Renal cortex interstitium (tissue), 11 donors: ENCODE measurements at regions not wholly inside any gene's neighbourhood (a gene's known extent, or its start where the extent isn't known, plus 50 kb on each side); places are given as distances from the start of the nearest gene placed in this dataset.
"Not testable (repeated sequence)": the region's sequence is repeated elsewhere in the genome, so short reads cannot be mapped to it uniquely, and the experiment has no call there.

Experiments used
- DNase-seq, 11 donors: peaks; one replicate each; pipeline ENCODE4 v3.0.0-alpha.2; 2013; ENCODE audit warnings: low read depth in 9 of 11, low spot score in 4 of 11; ENCODE audit errors: extremely low read depth in 1 of 11

DNA sequence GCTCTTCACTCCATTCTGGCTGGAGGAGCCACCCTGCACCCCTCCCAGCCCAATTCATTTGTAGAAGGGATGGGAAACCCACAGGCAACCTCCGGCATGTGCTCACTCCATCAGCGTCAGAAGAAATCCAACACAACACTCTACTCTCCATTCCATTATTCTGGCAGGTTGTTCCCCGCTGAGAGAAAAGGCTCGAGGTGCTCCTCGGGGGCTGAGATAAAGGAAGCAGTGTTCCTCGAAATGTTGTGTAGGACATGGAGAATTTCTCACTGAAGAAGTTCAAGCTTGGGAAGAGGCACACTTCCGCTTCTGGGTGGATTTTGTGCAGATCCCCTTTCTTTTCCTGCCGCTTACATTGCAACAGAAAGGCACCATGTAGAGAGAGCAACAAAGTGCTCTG, 355.0 kb upstream of the CFAP20DC start:
- DNase-seq: no peak

DNA sequence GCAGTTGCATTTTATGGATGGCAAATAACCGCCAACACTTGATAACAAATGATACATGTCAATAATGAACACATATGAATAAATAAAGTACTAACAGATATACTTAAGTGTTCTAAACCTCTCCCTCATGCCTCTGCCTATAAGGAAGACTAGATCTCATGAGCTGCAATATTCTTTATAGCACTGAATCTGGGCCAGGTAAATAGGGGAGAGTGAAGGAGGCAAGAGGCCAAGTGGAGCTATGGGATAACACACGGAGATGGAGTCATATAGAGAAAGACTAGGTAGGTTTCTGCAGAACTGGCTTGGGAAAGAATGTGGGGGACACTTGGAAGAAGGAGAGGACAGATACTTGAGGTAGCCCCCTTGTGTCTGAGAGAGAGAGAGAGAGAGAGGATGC, 354.2 kb upstream of the CFAP20DC start:
- DNase-seq: no peak

DNA sequence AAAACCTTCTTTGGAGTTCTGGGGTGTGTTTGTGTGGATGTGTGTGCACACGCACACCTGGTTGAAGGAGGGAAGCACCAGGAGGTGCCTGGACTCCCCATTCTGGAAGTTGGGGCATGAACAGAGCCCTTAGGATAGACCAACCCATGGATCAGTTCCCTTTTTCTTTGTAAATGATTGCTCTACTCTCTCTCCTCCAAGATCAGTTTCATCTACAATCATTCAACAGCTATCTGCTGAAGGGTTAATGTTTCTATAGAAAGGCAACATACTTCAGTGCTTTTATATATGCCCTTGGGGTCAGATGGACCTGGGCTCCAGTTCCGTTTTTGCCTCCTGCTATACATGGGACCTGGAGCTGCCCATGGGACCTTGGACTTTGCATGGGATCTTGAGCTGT, 352.1 kb upstream of the CFAP20DC start:
- DNase-seq: no peak

DNA sequence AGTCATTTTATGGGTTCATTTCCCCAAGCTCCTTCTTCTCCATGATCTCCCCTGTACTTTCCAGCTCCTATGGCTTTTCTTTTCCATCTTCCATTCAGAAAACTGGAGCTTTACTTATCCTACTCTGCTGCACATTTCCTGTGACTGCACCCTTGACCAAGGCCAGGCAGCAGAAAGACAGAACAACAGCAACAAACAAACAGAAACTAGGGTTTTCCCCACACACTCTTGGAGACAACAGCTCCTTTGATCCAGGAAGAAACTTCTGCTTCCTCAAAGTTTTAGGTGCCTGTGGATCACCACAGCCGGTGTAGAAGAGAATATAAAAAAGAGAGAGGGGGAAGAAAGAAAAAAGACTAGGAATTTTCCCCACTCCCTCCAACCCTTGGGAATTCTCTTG, 342.3 kb upstream of the CFAP20DC start:
- DNase-seq: no peak

DNA sequence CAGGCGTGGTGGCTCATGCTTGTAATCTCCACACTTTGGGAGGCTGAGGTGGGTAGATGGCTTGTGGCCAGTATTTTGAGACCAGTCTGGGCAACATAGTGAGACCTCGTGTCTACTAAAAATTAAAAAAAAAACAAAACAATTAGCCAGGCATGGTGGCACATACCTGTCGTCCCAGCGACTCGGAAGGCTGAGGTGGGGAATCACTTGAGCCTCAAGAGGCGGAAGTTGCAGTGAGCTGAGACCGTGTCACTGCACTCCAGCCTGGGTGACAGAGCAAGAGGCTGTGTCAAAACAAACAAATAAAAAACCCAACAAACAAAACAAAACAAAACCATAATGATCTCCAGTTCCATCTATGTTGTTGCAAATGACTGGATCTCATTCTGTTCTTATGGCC, 341.3 kb upstream of the CFAP20DC start:
- no peak for DNase-seq

DNA sequence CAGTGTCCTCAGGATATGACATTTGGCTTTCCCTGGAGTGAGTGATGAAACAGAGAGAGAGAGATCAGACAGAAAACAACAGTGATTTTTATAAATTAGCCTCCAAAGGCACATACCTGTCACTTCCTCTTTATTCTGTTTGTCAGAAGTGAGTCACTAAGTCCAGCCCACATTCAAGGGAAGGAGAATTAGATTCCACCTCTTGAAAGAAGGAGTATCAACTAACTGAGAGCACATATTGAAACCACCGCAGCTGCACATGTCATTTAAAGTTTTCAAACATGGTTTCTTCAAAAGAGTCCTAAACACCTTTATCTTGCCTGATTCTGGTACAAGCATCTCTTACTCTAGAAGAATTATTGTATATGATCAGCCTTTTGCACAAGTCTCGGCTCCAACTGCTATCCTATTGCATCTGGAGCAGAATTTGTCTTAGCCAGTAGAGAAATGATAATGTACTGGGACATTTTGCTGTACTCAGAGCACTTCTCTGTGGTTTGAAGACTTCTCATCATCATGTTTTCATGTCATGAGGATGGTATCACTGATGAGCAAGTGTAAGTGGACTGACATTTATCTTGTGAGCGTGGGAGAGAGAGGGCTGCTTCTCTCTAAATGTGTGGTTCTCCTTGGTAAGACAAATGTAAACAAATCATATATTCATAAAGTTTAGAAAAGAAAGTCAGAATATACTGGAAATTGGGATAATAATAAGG, 338.9 kb upstream of the CFAP20DC start:
- no peak for DNase-seq

DNA sequence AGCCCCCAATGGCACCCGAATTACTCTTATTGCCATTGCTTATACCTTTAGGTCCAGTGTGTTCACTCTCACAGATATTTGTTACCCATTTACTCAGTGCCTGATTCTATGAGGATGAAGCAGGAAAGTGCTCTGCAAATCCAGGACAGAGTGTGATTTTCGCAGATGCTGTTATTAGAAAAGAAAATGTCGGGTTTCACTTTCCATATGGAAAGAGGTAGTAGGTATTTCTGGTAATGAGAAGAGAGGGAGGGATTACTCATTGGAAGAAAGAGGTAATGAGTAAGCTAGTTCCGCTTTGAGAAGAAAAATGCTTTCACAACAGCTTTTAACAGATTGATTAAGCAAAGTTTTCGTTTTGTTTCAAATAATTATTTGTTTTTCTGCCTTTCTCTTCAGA, 336.3 kb upstream of the CFAP20DC start:
- DNase-seq: no peak

DNA sequence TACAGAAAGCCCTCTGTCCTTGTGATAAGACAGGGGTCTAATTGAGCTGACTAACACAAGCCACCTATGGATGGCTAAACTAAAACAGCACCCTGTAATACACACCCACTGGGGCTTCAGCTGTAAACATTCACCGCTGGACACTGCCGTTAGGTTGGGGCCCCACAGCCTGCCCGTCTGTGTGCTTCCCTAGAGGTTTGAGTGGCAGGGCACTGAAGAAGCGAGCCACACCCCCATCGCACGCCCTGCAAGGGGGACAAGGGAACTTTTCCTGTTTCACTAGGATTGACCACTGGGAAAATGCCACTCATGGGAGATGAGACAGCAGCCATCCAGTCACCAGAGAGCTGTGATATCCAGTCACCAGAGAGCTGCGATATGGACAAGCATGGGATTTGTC, 335.7 kb upstream of the CFAP20DC start:
- no peak for DNase-seq

DNA sequence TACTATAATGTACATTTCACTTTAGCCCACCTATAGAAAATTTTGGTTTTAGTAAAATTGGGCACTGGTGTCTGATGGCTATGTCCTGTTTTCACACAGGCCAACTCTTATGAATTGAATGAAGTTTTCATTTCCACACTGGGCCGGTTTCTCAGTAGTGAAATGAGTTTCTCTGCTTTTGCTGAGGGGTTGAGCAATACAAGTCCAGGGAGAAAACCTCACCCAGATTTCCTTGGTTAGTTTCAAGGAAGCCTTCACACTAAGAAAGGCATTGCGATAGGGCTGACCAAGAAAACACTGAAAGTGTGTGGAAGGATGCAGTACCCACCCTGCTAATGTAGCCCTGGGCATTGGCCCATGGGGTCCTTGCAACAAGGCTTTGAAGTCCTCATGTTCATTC, 331.5 kb upstream of the CFAP20DC start:
- DNase-seq: no peak

DNA sequence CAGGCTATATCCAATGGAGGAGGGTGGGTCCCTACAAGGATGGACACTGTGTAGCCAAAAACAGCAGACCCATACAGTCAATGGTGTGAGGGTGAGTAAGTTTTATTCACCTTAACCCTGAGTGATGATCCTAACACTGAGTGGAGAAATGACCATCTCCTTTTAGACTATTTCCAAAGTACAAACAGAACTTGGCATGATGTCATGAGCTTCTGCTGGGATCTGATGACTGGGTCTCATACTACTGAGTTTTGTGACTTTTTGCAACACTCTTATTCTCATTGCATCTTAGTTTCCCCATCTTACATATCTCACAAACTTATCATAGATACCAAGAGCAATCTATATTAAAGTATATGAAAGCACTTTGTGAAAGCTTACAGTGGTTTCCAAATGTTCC, 330.3 kb upstream of the CFAP20DC start:
- DNase-seq: no peak

DNA sequence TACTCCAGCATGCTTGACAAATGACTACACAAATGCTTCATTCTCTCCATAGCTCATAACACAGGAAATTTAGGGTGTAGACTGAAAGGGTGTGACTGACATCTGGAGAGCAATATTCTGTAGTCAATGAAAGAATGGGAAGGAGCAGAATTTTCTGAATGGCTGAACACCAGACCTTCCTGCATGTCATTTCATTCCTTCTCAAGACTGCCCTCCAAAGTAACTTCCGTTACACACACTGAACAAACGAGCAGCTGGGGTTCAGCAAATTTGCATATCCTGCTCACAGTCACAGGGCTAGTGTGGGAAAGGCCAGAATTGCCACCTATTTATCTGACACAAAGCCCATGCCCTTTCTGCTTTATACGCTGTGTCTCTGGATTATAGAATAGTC, 325.0 kb upstream of the CFAP20DC start:
- DNase-seq: no peak

DNA sequence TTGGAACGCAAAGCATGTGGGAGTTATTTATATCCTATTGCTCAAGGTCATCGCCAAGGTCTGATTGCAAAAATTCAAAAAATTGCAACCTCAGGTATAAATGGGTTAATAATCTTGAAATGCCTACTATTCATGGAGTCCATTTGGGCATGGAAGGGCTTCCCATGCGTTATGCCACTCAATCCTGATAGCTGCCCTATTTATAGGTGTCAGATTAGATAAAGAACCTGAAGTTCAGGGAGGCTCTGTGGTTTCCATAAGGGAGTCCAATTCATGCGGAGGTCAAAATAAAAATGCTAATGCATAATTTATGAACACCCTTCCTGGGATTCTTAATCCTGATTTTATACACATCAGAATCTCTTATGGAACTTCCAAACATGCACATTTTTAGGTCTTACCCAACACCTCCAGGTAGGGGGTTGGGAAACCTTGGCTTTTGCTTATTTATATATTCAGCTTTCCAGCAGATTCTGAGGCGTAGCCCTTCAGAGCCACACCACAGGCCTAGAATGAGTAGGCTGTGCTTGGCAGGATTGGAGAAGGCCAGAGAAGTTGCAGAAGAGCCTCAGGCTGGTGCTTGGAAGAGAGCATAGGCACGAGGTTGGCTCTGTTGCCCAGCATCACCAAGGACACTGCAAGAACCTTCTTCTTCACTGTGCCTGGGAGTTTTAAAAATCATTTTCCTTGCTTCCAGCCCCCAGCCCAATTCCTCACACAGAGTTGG, 324.4 kb upstream of the CFAP20DC start:
- DNase-seq: no peak

DNA sequence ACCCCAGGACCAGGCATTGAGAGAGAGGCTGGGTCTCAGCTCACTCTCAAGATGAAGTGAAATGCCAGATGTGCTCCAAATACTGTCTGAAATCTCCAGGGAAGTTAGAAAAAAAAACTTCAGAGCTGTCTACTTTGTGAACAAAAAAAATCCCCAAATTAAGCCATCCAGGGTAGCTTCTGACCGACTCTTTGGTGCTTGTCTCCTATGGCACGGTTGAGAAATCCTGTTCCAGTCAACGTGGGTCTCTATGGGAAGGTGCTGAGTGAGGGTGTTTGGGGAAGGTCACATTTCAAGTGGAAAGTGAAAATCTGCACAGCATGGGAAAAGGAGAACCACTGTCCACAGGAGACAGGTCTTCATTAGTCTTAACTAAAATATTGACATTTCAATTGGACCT, 322.5 kb upstream of the CFAP20DC start:
- DNase-seq: no peak

DNA sequence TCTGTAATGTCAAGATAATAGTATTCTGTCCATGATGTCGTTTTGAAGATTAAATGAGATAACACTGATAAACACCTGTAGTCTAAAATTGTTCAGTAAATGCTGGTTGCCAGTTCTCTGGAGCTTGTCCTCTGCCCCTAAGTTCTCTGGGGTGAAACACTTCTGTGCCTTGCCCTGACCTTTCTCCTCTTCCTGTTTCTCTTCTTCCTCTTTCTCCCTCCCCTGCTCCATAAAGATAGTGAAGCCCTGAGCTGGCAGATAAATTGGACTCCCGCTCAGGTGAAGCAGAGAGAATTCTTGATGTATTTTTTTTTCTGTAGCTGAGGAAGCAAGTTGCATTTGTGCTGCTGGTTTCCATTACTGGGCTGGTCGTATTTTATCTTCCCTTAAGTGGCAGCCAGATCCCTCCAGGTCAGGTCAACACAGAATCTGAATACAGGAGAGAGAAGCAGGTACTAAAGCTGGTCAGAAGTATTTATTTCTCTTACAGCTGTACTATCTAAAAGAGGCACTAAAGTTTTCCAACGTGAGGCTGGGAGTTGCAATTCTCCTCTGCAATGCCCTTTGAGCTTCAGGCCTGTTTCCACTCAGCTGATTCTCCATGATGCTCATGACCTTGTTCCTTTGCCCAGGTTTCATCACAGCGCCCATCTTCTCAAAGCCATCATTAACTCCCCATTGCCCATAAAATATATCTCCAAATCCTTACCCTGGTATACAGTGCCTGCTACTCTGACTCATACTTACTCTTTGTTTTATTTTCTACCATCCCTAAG, 319.3 kb upstream of the CFAP20DC start:
- peak in 6 of 11 donors; percentile 2 to 26 (median 12) for DNase-seq

DNA sequence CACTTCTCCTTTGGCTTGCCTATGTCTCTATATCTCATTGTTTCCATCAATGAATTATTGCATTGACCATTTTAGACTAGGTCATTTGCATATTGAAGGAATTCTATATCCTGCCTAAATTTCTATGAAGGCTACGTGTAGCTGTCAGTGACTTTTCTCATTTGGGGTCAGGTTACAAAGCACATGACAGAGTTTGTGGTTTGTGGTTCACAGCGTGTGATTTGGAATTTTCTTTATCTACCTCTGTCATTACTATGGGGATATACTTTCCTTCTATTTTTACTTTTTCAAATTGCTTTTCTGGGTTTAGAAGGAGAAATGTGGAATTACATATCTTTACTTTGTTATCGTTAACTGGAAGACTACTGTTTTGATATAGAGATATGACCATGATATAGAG, 317.3 kb upstream of the CFAP20DC start:
- DNase-seq: no peak

DNA sequence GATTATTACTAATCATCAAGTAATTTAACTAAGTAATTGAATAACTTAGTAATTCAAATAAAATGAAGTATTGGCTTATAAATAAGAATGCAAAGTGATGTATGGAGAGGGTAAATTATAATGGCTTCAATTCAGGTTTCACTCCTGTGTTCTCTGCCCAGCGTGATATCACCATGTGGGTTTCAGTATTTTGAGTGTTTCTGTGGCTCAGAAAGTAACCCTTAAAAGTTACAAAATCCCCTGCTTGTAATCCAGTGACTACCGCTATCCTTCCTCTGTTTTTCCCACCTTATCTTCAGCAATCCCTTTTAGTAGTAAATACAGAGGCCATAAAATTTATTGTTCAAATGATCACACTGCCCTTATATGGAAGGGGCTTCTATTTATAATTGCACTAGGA, 316.4 kb upstream of the CFAP20DC start:
- no peak for DNase-seq

DNA sequence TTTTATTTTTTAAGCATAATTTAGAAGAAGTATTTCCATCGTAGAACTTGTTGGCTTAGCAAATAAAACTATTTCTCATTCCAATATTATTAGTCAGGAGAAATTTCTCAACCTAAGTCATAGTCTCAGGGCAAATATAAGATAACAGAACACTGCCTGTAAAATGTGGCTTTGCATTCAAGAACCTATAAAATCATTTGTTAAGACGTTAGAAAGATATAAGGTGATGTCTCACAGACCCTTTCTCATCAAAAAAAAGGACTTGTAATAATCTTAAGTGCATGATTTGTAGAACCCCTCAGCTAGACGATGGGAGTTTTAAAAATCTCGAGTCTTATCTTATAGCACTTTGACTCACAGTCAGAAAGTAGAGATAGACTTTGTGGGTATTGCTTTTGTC, 314.7 kb upstream of the CFAP20DC start:
- DNase-seq: no peak

DNA sequence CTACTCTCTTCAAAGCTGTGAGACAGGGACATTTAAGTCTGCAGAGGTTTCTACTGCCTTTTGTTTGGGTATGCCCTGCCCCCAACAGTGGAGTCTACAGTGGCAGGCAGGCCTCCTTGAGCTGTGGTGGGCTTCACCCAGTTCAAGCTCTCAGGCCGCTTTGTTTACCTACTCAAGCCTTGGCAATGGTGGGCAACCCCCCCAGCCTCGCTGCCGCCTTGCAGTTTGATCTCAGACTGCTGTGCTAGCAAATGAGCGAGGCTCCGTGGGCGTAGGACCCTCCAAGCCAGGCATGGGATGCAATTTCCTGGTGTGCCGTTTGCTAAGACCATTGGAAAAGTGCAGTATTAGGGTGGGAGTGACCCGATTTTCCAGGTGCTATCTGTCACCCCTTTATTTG, 310.5 kb upstream of the CFAP20DC start:
- not testable (repeated sequence) for DNase-seq

DNA sequence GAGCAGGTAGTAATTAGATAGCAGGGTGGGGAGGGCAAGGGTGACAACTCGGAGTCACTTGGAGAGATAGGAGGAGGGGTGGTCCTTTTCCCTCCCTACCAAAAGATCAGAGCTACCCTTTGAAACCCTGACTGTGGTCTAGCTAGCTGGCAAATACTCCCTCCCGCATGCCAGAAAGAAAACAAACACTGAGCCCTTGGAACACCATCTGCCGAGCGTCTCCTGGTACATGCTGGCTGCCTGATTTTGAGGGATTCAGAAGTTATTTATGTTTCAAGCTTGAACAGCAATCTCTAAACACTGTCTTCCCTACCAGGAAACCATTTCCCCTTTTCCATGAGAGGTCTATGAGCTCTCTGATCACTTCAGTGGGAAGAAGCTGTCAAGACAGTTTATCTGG, 291.6 kb upstream of the CFAP20DC start:
- DNase-seq: no peak

DNA sequence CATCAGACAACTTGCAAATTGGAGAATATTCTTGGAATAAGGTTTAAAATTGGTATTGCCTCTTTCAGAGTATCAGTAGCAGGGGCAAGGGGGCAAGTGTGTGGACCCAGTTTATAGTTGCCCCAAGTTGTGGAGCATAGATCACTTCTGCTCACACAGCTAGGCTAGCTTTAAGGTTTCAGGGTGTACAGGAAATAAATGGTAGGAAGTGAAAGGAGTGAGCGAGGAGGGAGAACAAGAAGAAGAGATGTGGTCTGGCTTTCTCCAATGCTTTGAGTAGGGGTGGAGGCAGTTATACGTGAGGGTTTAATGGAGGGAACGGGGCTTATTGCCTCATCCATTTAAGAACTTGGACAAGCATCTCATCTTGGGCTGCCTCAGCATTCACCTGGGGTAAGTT, 290.0 kb upstream of the CFAP20DC start:
- DNase-seq: no peak
